SK-N-SH (cell line): ENCODE measurements at regions not wholly inside any gene's neighbourhood (a gene's known extent, or its start where the extent isn't known, plus 50 kb on each side); places are given as distances from the start of the nearest gene placed in this dataset.

ENCODE experiments used
- CTCF ChIA-PET: fragments of 300-600, 350-600 bp; formaldehyde crosslinking; extraction: SDS; loops from one replicate; lab custom pipeline; 2021; lab: Yijun Ruan, JAX
- POLR2A ChIA-PET: fragments of 350-600 bp; sonication (Branson Sonifier 250); formaldehyde crosslinking; extraction: SDS; loops from one replicate; lab custom pipeline; 2020; ENCODE audit warnings: antibody characterized with exemption, inconsistent platforms; lab: Yijun Ruan, JAX
- DNase-seq: peaks from one replicate; pipeline ENCODE4 v3.0.0; 2012
- H2AFZ ChIP-seq: fragments of 200-600 bp; sonication (generic); 2 replicates; pipeline ENCODE4 v1.8.1; 2016; ENCODE audit warnings: antibody characterized with exemption, mild to moderate bottlenecking, low read depth
- H3F3A ChIP-seq: fragments of 200-600 bp; sonication (generic); replicated peaks from 2 replicates; pipeline ENCODE3; 2016; ENCODE audit warnings: antibody characterized with exemption, mild to moderate bottlenecking; ENCODE audit not compliant: insufficient read depth
- H3K27ac ChIP-seq, 2 experiments: fragments of 200-500 bp in 1 of 2; fragments of 200-600 bp in 1 of 2; sonication (Bioruptor generic) in 1 of 2; sonication (generic), shearing (Covaris generic) in 1 of 2; 2 replicates each; pipeline versions ENCODE4 v1.5.1 to v1.6.1; 2014 to 2016; ENCODE audit warnings: low read depth in 2 of 2, inconsistent platforms in 1 of 2, low read length in 1 of 2, mild to moderate bottlenecking in 1 of 2, mixed read lengths in 1 of 2
- H3K27me3 ChIP-seq: fragments of 200-600 bp; sonication (generic), shearing (Covaris generic); 2 replicates; pipeline ENCODE4 v1.6.1; 2016; ENCODE audit warnings: mixed run types; ENCODE audit not compliant: insufficient read depth
- H3K36me3 ChIP-seq, 2 experiments: fragments of 200-500 bp in 1 of 2; fragments of 200-600 bp in 1 of 2; sonication (Bioruptor generic) in 1 of 2; sonication (generic) in 1 of 2; replicated peaks in 1 of 2; 2 replicates each; pipeline versions ENCODE3 to v1.5.1; 2014 to 2016; ENCODE audit warnings: low read length in 1 of 2, mild to moderate bottlenecking in 1 of 2; ENCODE audit not compliant: insufficient read depth in 2 of 2, control insufficient read depth in 1 of 2
- H3K4me1 ChIP-seq, 2 experiments: fragments of 200-500 bp in 1 of 2; fragments of 200-600 bp in 1 of 2; sonication (Bioruptor generic) in 1 of 2; sonication (generic), shearing (Covaris generic) in 1 of 2; 2 replicates each; pipeline versions ENCODE4 v1.5.1 to v1.6.1; 2014 to 2016; ENCODE audit warnings: low read depth in 1 of 2, low read length in 1 of 2, mixed run types in 1 of 2; ENCODE audit not compliant: insufficient read depth in 2 of 2, control insufficient read depth in 1 of 2
- H3K4me2 ChIP-seq: fragments of 200-600 bp; sonication (generic), shearing (Covaris generic); 2 replicates; pipeline ENCODE4 v1.6.1; 2017; ENCODE audit warnings: mixed run types
- H3K4me3 ChIP-seq, 2 experiments: fragments of 200-500 bp in 1 of 2; fragments of 200-600 bp in 1 of 2; sonication (Bioruptor generic) in 1 of 2; sonication (generic), shearing (Covaris generic) in 1 of 2; 2 replicates each; pipeline versions ENCODE4 v1.5.1 to v1.8.1; 2014 to 2016; ENCODE audit warnings: low read depth in 2 of 2, inconsistent platforms in 1 of 2, low read length in 1 of 2, mild to moderate bottlenecking in 1 of 2, mixed read lengths in 1 of 2, moderate library complexity in 1 of 2
- H3K79me2 ChIP-seq: fragments of 200-600 bp; sonication (generic); 2 replicates; pipeline ENCODE4 v1.8.1; 2017; ENCODE audit warnings: mild to moderate bottlenecking; ENCODE audit not compliant: insufficient read depth
- H3K9ac ChIP-seq: fragments of 200-600 bp; sonication (generic); 2 replicates; pipeline ENCODE4 v1.6.1; 2017; ENCODE audit warnings: mixed run types
- H3K9me2 ChIP-seq: fragments of 200-600 bp; sonication (generic); 2 replicates; pipeline ENCODE4 v1.6.1; 2017; ENCODE audit warnings: mixed run types
- H3K9me3 ChIP-seq: fragments of 200-600 bp; sonication (generic); 2 replicates; pipeline ENCODE4 v1.6.1; 2017; ENCODE audit warnings: mixed run types, mild to moderate bottlenecking, moderate library complexity
- H4K20me1 ChIP-seq: fragments of 200-600 bp; sonication (generic); 2 replicates; pipeline ENCODE4 v1.6.1; 2017; ENCODE audit warnings: mild to moderate bottlenecking, mixed run types; ENCODE audit not compliant: insufficient read depth
- ELF1 ChIP-seq: IDR thresholded peaks from 2 replicates; pipeline ENCODE4 v1.4.0; 2012
- EP300 ChIP-seq, 2 experiments: IDR thresholded peaks; 2 replicates each; pipeline versions ENCODE4 v1.4.0 to v1.6.1; 2012; ENCODE audit warnings: borderline replicate concordance in 1 of 2, low read depth in 1 of 2, low read length in 1 of 2
- EZH2phosphoT487 ChIP-seq: fragments of 200-600 bp; sonication (generic); IDR thresholded peaks from 2 replicates; pipeline ENCODE4 v1.6.1; 2017; ENCODE audit warnings: low read depth, mixed run types, mild to moderate bottlenecking, antibody characterized with exemption, moderate library complexity, borderline replicate concordance
- FOXM1 ChIP-seq: IDR thresholded peaks from 2 replicates; pipeline ENCODE4 v1.4.0; 2012; ENCODE audit warnings: low read depth, mild to moderate bottlenecking
- GABPA ChIP-seq: IDR thresholded peaks from 2 replicates; pipeline ENCODE4 v1.4.0; 2012; ENCODE audit warnings: low read depth, mild to moderate bottlenecking
- IRF3 ChIP-seq: fragments of 150-350 bp; IDR thresholded peaks from 2 replicates; pipeline ENCODE4 v1.6.1; 2016; ENCODE audit warnings: mild to moderate bottlenecking, low read depth, low read length
- NRF1 ChIP-seq: IDR thresholded peaks from 2 replicates; pipeline ENCODE4 v1.6.1; 2012; ENCODE audit warnings: low read depth, mild to moderate bottlenecking, low read length
- PBX3 ChIP-seq: IDR thresholded peaks from 2 replicates; pipeline ENCODE4; 2012
- RAD21 ChIP-seq: IDR thresholded peaks from 2 replicates; pipeline ENCODE4 v1.6.1; 2012; ENCODE audit warnings: mild to moderate bottlenecking, low read length
- RCOR1 ChIP-seq: fragments of 150-350 bp; IDR thresholded peaks from 2 replicates; pipeline ENCODE4 v1.6.1; 2017; ENCODE audit warnings: antibody characterized with exemption, low read length
- TAF1 ChIP-seq: IDR thresholded peaks from 2 replicates; pipeline ENCODE4 v1.6.1; 2012; ENCODE audit warnings: low read depth, mild to moderate bottlenecking, low read length, moderate library complexity, borderline replicate concordance
- TEAD4 ChIP-seq: IDR thresholded peaks from 2 replicates; pipeline ENCODE4 v1.4.0; 2012; ENCODE audit warnings: mild to moderate bottlenecking, borderline replicate concordance; ENCODE audit not compliant: insufficient read depth
- YY1 ChIP-seq: IDR thresholded peaks from 2 replicates; pipeline ENCODE4 v1.4.0; 2012; ENCODE audit warnings: low read depth, mild to moderate bottlenecking
- WGBS: methylation state at CpG from one replicate; pipeline ENCODE4 v1.1.6; 2017; ENCODE audit warnings: low lambda C conversion rate; 5-methylcytosine and 5-hydroxymethylcytosine counted together
- TF ChIP-seq, protein P1 (sequence below): IDR thresholded peaks from 2 replicates; pipeline ENCODE4 v1.4.0; 2012; ENCODE audit warnings: low read depth, borderline replicate concordance
- TF ChIP-seq, protein P2 (sequence below): IDR thresholded peaks from 2 replicates; pipeline ENCODE4 v1.4.0; 2012; ENCODE audit warnings: low read depth

DNA sequence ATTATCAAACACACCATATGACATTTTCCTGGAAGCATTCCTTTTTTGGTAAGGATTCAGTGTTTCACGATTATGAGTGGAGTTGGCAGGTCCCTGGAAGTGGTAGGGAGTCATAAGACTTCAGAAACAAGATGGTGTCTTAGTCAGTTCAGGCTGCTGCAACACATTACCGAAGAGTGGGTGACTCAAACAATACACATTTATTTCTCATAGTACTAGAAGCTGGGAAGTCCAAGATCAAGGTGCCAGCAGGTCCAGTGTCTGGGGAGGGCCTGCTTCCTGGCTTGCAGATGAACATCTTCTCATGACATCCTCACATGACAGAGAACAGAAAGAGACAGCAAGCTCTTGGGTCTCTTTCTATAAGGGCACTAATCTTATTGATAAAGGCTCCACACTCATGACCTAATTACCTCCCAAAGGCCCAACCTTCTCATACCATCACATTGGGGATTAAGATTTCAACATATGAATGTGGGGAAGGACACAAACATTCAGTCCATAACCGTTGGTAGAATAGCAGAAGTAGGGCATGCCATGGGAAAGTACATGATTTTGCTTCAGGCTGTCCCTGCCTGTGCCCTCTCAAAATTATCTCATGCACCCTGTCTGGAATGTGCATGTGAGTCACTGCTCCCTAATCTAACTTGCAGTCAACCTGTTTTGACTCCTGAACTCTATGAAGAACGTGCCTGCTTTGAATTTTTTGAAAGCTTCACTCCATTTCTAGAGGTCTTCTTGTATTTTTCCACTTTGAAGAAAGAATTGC lies 72.5 kb downstream of the GTPBP8 start:
- Histone ChIP-seq H3K27me3 (no peaks in the 10 kb centered on the region), H3K79me2 (no peaks in the 10 kb centered on the region), H3K27ac (no peak overlapping the region), H4K20me1 (no peaks in the 10 kb centered on the region), H2AFZ (no peak overlapping the region), H3K4me2 (no peak overlapping the region), H3K4me3 (no peak overlapping the region), H3K36me3 (no peaks in the 10 kb centered on the region), H3K9me2 (no peaks in the 10 kb centered on the region), H3F3A (no peaks in the 10 kb centered on the region), H3K4me1 (no peaks in the 10 kb centered on the region; a peak in 1 of 4 replicates), H3K9ac (no peak overlapping the region), H3K9me3 (no peaks in the 10 kb centered on the region)
- no peak for DNase-seq
- TF ChIP-seq, protein P1, sequence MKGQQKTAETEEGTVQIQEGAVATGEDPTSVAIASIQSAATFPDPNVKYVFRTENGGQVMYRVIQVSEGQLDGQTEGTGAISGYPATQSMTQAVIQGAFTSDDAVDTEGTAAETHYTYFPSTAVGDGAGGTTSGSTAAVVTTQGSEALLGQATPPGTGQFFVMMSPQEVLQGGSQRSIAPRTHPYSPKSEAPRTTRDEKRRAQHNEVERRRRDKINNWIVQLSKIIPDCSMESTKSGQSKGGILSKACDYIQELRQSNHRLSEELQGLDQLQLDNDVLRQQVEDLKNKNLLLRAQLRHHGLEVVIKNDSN, result no peak
- TF ChIP-seq FOXM1 (no peak), IRF3 (no peak), EZH2phosphoT487 (no peak), PBX3 (no peak), RAD21 (no peak), YY1 (no peak), TAF1 (no peak), ELF1 (no peak), NRF1 (no peak), GABPA (no peak), RCOR1 (no peak), EP300 (IDR thresholded peaks at IDR 0.05; ENCODE audit: borderline replicate concordance in 1 of 2, low read depth in 1 of 2, low read length in 1 of 2) (no peak), TEAD4 (no peak)
- TF ChIP-seq, protein P2, sequence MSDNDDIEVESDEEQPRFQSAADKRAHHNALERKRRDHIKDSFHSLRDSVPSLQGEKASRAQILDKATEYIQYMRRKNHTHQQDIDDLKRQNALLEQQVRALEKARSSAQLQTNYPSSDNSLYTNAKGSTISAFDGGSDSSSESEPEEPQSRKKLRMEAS, result no peak
- ChIA-PET POLR2A (no interaction called here), CTCF (interaction anchor here (1.0 kb wide), 1 partner anchor 225 kb away, joined by 5 read pairs; no protein-coding TSS in a partner anchor)
- 71% methylated on average over 4 of the region's 4 CpGs for WGBS
